Trophoblast cell (in vitro differentiated cells and primary cell): ENCODE measurements at regions not wholly inside any gene's neighbourhood (a gene's known extent, or its start where the extent isn't known, plus 50 kb on each side); places are given as distances from the start of the nearest gene placed in this dataset.

Source experiments
- DNase-seq, 2 donors: peaks; one replicate each; pipeline ENCODE4 v3.0.0-alpha.2; 2016
- H2AFZ ChIP-seq: 2 replicates; pipeline ENCODE4 v1.6.1; 2013; ENCODE audit warnings: low read length, moderate library complexity, mild to moderate bottlenecking; ENCODE audit not compliant: insufficient read depth, poor library complexity
- H2AK5ac ChIP-seq: 2 replicates; pipeline ENCODE4 v1.6.1; 2013; ENCODE audit warnings: mild to moderate bottlenecking, low read length
- H2BK120ac ChIP-seq: 2 replicates; pipeline ENCODE4 v1.6.1; 2013; ENCODE audit warnings: low read length, mild to moderate bottlenecking, moderate library complexity; ENCODE audit not compliant: insufficient read depth, poor library complexity
- H2BK12ac ChIP-seq: 2 replicates; pipeline ENCODE4 v1.6.1; 2013; ENCODE audit warnings: mild to moderate bottlenecking, low read length, moderate library complexity
- H2BK5ac ChIP-seq: 2 replicates; pipeline ENCODE4 v1.6.1; 2013; ENCODE audit warnings: low read length, low read depth, moderate library complexity, mild to moderate bottlenecking; ENCODE audit not compliant: poor library complexity
- H3K14ac ChIP-seq: 2 replicates; pipeline ENCODE4 v1.6.1; 2013; ENCODE audit warnings: mild to moderate bottlenecking, low read length
- H3K18ac ChIP-seq: 2 replicates; pipeline ENCODE4 v1.6.1; 2013; ENCODE audit warnings: mild to moderate bottlenecking, low read length
- H3K23ac ChIP-seq: 2 replicates; pipeline ENCODE4 v1.6.1; 2013; ENCODE audit warnings: low read length
- H3K27ac ChIP-seq: 2 replicates; pipeline ENCODE4 v1.5.1; 2013; ENCODE audit warnings: low read depth, mild to moderate bottlenecking, inconsistent platforms, low read length, moderate library complexity
- H3K27me3 ChIP-seq: 2 replicates; pipeline ENCODE4 v1.6.1; 2013; ENCODE audit warnings: inconsistent platforms, mild to moderate bottlenecking, low read length, moderate library complexity; ENCODE audit not compliant: insufficient read depth
- H3K36me3 ChIP-seq, 2 experiments: 1 replicate in 1 of 2; 2 replicates in 1 of 2; pipeline ENCODE4 v1.6.1; 2013; ENCODE audit warnings: low read length in 2 of 2, mild to moderate bottlenecking in 2 of 2, moderate library complexity in 1 of 2; ENCODE audit not compliant: insufficient read depth in 2 of 2, control insufficient read depth in 1 of 2
- H3K4ac ChIP-seq: 2 replicates; pipeline ENCODE4 v1.6.1; 2013; ENCODE audit warnings: low read depth, mild to moderate bottlenecking, low read length, moderate library complexity
- H3K4me1 ChIP-seq, 2 experiments: 1 replicate in 1 of 2; 2 replicates in 1 of 2; pipeline ENCODE4 v1.6.1; 2013; ENCODE audit warnings: low read length in 2 of 2, mild to moderate bottlenecking in 2 of 2, moderate library complexity in 1 of 2; ENCODE audit not compliant: insufficient read depth in 2 of 2, control insufficient read depth in 1 of 2
- H3K4me2 ChIP-seq: 2 replicates; pipeline ENCODE4 v1.6.1; 2013; ENCODE audit warnings: inconsistent platforms, mild to moderate bottlenecking, low read length, moderate library complexity
- H3K4me3 ChIP-seq: 2 replicates; pipeline ENCODE4 v1.5.1; 2013; ENCODE audit warnings: mild to moderate bottlenecking, low read depth, low read length, inconsistent platforms
- H3K79me1 ChIP-seq: one replicate; pipeline ENCODE4 v1.6.1; 2013; ENCODE audit warnings: low read length
- H3K79me2 ChIP-seq: 2 replicates; pipeline ENCODE4 v1.6.1; 2013; ENCODE audit warnings: low read length, mild to moderate bottlenecking; ENCODE audit not compliant: control insufficient read depth, insufficient read depth, poor library complexity
- H3K9ac ChIP-seq: 2 replicates; pipeline ENCODE4 v1.6.1; 2013; ENCODE audit warnings: mild to moderate bottlenecking, low read length
- H3K9me3 ChIP-seq: 2 replicates; pipeline ENCODE4 v1.6.1; 2013; ENCODE audit warnings: low read depth, mild to moderate bottlenecking, control low read depth, inconsistent platforms, low read length; ENCODE audit not compliant: insufficient read depth
- H4K12ac ChIP-seq: 2 replicates; pipeline ENCODE4 v1.6.1; 2013; ENCODE audit warnings: low read depth, mild to moderate bottlenecking, low read length, moderate library complexity
- H4K8ac ChIP-seq: 2 replicates; pipeline ENCODE4 v1.6.1; 2013; ENCODE audit warnings: low read depth, mild to moderate bottlenecking, low read length, moderate library complexity
- H4K91ac ChIP-seq: one replicate; pipeline ENCODE4 v1.6.1; 2013; ENCODE audit warnings: low read depth, mild to moderate bottlenecking, low read length, moderate library complexity
- WGBS: extraction: QIAGEN DNeasy Blood & Tissue Kit; methylation state at CpG from one replicate; pipeline ENCODE4 v1.1.7; 2013; ENCODE audit warnings: missing lambda C conversion rate; ENCODE audit not compliant: insufficient read length, insufficient coverage; ENCODE audit errors: extremely low coverage; 5-methylcytosine and 5-hydroxymethylcytosine counted together

- Histone ChIP-seq H3K79me2 (no peaks in the 10 kb centered on the region), H3K4me2 (no peak overlapping the region), H3K4me1 (peaks cover 0 to 5% of the 10 kb centered on the region in 2 experiments), H3K23ac (no peak overlapping the region), H2BK120ac (no peak overlapping the region), H3K79me1 (no peaks in the 10 kb centered on the region), H3K14ac (no peak overlapping the region), H4K91ac (no peak overlapping the region), H2AFZ (no peak overlapping the region), H3K9ac (no peak overlapping the region), H3K27me3 (no peaks in the 10 kb centered on the region), H3K9me3 (peaks cover 3% of the 10 kb centered on the region), H2AK5ac (no peak overlapping the region), H3K4me3 (no peak overlapping the region), H4K12ac (no peak overlapping the region), H3K27ac (no peak overlapping the region), H3K18ac (no peak overlapping the region), H4K8ac (no peak overlapping the region), H3K36me3 (no peaks in the 10 kb centered on the region), H2BK5ac (no peak overlapping the region), H2BK12ac (no peak overlapping the region), H3K4ac (no peak overlapping the region)
- whole genome bisulfite sequencing: no CpG with 5 or more reads among the region's 5 CpGs
- no peak for DNase-seq
Measured at GRCh38 chr14:101185946-101186345, 282.4 kb upstream of the RTL1 start.

GRCh38 chr14:101186544-101186943 is 283.0 kb upstream of the RTL1 start:
- no peak overlapping the region for H3K9ac ChIP-seq
- no peak overlapping the region for H2BK5ac ChIP-seq
- no peak overlapping the region for H3K23ac ChIP-seq
- no peak overlapping the region for H3K18ac ChIP-seq
- no peak overlapping the region for H3K4me3 ChIP-seq
- H3K27me3 ChIP-seq: no peaks in the 10 kb centered on the region
- WGBS: no CpG with 5 or more reads among the region's 8 CpGs
- no peak overlapping the region for H3K27ac ChIP-seq
- H3K4me2 ChIP-seq: no peak overlapping the region
- no peaks in the 10 kb centered on the region for H3K79me1 ChIP-seq
- no peak overlapping the region for H2AK5ac ChIP-seq
- no peak overlapping the region for H3K14ac ChIP-seq
- no peaks in the 10 kb centered on the region for H3K79me2 ChIP-seq
- no peak overlapping the region for H2BK12ac ChIP-seq
- no peak overlapping the region for H4K91ac ChIP-seq
- no peak overlapping the region for H3K4ac ChIP-seq
- peaks cover 0 to 5% of the 10 kb centered on the region in 2 experiments for H3K4me1 ChIP-seq
- no peak overlapping the region for H4K8ac ChIP-seq
- H2AFZ ChIP-seq: no peak overlapping the region
- no peak overlapping the region for H2BK120ac ChIP-seq
- H3K9me3 ChIP-seq: peaks cover 3% of the 10 kb centered on the region
- no peaks in the 10 kb centered on the region for H3K36me3 ChIP-seq
- no peak overlapping the region for H4K12ac ChIP-seq
- no peak for DNase-seq

- H3K27ac ChIP-seq: no peak overlapping the region
- H3K18ac ChIP-seq: no peak overlapping the region
- no peak overlapping the region for H3K23ac ChIP-seq
- H2BK120ac ChIP-seq: no peak overlapping the region
- no peak overlapping the region for H4K12ac ChIP-seq
- peaks cover 0 to 5% of the 10 kb centered on the region in 2 experiments for H3K4me1 ChIP-seq
- H4K8ac ChIP-seq: no peak overlapping the region
- H3K27me3 ChIP-seq: no peaks in the 10 kb centered on the region
- no peak overlapping the region for H2AFZ ChIP-seq
- no peak overlapping the region for H3K4ac ChIP-seq
- H3K79me1 ChIP-seq: no peaks in the 10 kb centered on the region
- WGBS: no CpG with 5 or more reads among the region's 14 CpGs
- no peak for DNase-seq
- H3K36me3 ChIP-seq: no peaks in the 10 kb centered on the region
- no peak overlapping the region for H2AK5ac ChIP-seq
- H3K14ac ChIP-seq: no peak overlapping the region
- no peak overlapping the region for H3K4me2 ChIP-seq
- no peak overlapping the region for H2BK5ac ChIP-seq
- no peak overlapping the region for H3K4me3 ChIP-seq
- peaks cover 3% of the 10 kb centered on the region for H3K9me3 ChIP-seq
- no peak overlapping the region for H4K91ac ChIP-seq
- H3K79me2 ChIP-seq: no peaks in the 10 kb centered on the region
- no peak overlapping the region for H2BK12ac ChIP-seq
- H3K9ac ChIP-seq: no peak overlapping the region
Measured at GRCh38 chr14:101186992-101187815, 283.7 kb upstream of the RTL1 start.

GRCh38 chr14:101187816-101188570 is 284.5 kb upstream of the RTL1 start:
- no peak overlapping the region for H3K23ac ChIP-seq

More at GRCh38 chr14:101187816-101188570, 284.5 kb upstream of the RTL1 start:
- H3K9ac ChIP-seq: no peak overlapping the region
- no peaks in the 10 kb centered on the region for H3K36me3 ChIP-seq
- no peak overlapping the region for H3K4me3 ChIP-seq
- no CpG with 5 or more reads among the region's 14 CpGs for WGBS
- H3K27me3 ChIP-seq: no peaks in the 10 kb centered on the region
- no peak overlapping the region for H2BK12ac ChIP-seq
- no peak overlapping the region for H2AFZ ChIP-seq
- DNase-seq: no peak
- H2BK120ac ChIP-seq: no peak overlapping the region
- no peak overlapping the region for H4K12ac ChIP-seq
- H3K79me2 ChIP-seq: no peaks in the 10 kb centered on the region
- H2AK5ac ChIP-seq: no peak overlapping the region
- H4K8ac ChIP-seq: no peak overlapping the region
- no peak overlapping the region for H3K4me2 ChIP-seq
- peaks cover 0 to 5% of the 10 kb centered on the region in 2 experiments for H3K4me1 ChIP-seq
- no peaks in the 10 kb centered on the region for H3K9me3 ChIP-seq
- H3K79me1 ChIP-seq: no peaks in the 10 kb centered on the region
- no peak overlapping the region for H3K14ac ChIP-seq
- no peak overlapping the region for H3K27ac ChIP-seq
- H4K91ac ChIP-seq: no peak overlapping the region
- H3K4ac ChIP-seq: no peak overlapping the region
- no peak overlapping the region for H2BK5ac ChIP-seq
- no peak overlapping the region for H3K18ac ChIP-seq
